ENCODE measurements at regions not wholly inside any gene's neighbourhood (a gene's known extent, or its start where the extent isn't known, plus 50 kb on each side); places are given as distances from the start of the nearest gene placed in this dataset.

DNA sequence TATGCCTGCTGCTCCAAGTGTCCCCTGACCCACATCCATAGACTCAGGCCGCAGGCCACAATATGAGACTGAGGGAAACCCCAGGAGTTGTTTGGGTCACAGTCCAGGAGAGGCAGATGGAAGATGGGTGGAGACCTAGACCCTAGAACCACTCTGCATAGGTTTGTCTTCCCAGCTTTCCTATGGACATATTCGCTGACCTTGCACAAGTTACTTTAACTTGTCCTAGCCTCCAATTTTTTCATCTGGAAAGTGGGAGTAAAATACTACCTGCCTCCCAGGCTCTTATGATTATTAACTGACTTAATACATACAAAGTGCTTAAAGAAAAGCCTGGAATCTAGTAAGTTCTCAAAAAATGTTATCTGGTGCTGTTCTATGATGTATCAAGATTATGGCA is 157.1 kb upstream of the IFNG-AS1 start:
- WGBS, 2 donors, result 92 to 95% methylated on average over 2 of the region's 2 CpGs
- TF ChIP-seq, protein P1, sequence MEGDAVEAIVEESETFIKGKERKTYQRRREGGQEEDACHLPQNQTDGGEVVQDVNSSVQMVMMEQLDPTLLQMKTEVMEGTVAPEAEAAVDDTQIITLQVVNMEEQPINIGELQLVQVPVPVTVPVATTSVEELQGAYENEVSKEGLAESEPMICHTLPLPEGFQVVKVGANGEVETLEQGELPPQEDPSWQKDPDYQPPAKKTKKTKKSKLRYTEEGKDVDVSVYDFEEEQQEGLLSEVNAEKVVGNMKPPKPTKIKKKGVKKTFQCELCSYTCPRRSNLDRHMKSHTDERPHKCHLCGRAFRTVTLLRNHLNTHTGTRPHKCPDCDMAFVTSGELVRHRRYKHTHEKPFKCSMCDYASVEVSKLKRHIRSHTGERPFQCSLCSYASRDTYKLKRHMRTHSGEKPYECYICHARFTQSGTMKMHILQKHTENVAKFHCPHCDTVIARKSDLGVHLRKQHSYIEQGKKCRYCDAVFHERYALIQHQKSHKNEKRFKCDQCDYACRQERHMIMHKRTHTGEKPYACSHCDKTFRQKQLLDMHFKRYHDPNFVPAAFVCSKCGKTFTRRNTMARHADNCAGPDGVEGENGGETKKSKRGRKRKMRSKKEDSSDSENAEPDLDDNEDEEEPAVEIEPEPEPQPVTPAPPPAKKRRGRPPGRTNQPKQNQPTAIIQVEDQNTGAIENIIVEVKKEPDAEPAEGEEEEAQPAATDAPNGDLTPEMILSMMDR (IDR thresholded peaks at IDR 0.05), result no peak
- TF ChIP-seq POLR2A (IDR thresholded peaks at IDR 0.05), result no peak
- intact Hi-C loops (cut with DNase I; ENCODE audit: low total_unique reads), result no loop called here
- no peak overlapping the region for H3K4me3 ChIP-seq (ENCODE audit: low read depth, poor library complexity, severe bottlenecking)
- DNase-seq (ENCODE audit: low spot score in 2 of 2), result no peak

DNA sequence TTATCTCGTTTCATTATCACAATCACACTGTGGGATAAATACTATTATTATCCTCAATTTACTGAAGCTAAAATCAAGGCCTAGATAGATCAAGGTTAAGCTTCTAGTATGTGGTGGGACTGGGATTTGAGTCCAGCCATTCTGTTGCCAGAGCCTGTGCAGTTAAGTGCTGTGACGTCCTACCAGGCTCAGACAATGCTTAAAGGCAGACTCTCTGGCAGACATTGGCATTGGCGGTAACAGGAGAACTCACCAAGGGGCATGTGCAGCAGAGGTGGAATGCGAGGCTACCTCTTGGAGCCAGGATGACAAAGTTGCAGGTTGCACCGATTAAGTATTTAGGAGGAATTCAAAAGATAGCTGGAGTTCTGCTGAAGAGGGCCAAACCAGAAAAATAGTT is 155.6 kb upstream of the IFNG-AS1 start:
- no peak overlapping the region for H3K4me3 ChIP-seq (ENCODE audit: low read depth, poor library complexity, severe bottlenecking)
- WGBS, 2 donors, result 75 to 83% methylated on average over 5 of the region's 5 CpGs
- TF ChIP-seq, protein P1 (IDR thresholded peaks at IDR 0.05), result no peak
- no peak for TF ChIP-seq POLR2A (IDR thresholded peaks at IDR 0.05)
- no peak for DNase-seq (ENCODE audit: low spot score in 2 of 2)
- intact Hi-C loops (cut with DNase I; ENCODE audit: low total_unique reads), result no loop called here

DNA sequence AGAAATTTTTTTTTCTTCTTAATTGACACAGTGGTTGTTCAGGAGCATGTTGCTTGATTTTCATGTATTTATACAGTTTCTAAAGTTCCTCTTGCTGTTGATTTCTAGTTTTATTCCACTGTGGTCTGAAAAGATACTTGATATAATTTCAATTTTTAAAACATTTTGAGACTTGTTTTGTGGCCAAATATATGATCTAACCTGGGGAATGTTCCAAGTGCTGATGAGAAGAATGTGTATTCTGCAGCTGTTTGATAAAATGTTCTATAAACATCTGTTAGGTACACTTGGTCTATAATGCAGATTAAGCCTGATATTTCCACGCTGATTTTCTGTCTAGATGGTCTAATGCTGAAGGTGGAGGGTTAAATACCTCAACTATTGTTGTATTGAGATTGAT is 151.4 kb upstream of the IFNG-AS1 start:
- intact Hi-C loops (cut with DNase I; ENCODE audit: low total_unique reads), result no loop called here
- no peak for DNase-seq (ENCODE audit: low spot score in 2 of 2)
- 67 to 79% methylated on average over 1 of the region's 1 CpG for WGBS, 2 donors
- TF ChIP-seq POLR2A (IDR thresholded peaks at IDR 0.05), result no peak
- TF ChIP-seq, protein P1 (IDR thresholded peaks at IDR 0.05), result no peak
- no peak overlapping the region for H3K4me3 ChIP-seq (ENCODE audit: low read depth, poor library complexity, severe bottlenecking)

DNA sequence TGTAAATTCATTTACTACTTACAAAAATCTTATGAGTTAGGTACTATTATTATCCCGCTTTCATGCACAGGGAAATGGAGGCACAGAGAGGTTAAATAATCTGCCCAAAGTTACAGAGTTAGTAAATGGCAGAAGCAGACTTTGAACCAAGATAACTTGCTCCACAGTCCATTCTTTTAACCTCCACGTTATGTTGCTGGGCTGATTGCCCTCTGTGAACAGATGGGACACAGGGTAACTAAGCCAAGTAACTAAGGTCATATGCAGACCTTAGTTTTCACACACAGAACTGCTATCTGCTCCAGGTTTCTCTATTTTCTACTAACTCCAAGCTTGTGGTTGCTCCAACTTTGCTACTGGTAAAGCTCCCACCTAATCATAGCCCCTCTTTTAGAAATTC is 147.1 kb upstream of the IFNG-AS1 start:
- TF ChIP-seq, protein P1 (IDR thresholded peaks at IDR 0.05), result no peak
- TF ChIP-seq POLR2A (IDR thresholded peaks at IDR 0.05), result no peak
- intact Hi-C loops (cut with DNase I; ENCODE audit: low total_unique reads), result no loop called here
- WGBS, 2 donors, result 73 to 80% methylated on average over 2 of the region's 2 CpGs
- DNase-seq (ENCODE audit: low spot score in 2 of 2), result no peak
- no peak overlapping the region for H3K4me3 ChIP-seq (ENCODE audit: low read depth, poor library complexity, severe bottlenecking)

DNA sequence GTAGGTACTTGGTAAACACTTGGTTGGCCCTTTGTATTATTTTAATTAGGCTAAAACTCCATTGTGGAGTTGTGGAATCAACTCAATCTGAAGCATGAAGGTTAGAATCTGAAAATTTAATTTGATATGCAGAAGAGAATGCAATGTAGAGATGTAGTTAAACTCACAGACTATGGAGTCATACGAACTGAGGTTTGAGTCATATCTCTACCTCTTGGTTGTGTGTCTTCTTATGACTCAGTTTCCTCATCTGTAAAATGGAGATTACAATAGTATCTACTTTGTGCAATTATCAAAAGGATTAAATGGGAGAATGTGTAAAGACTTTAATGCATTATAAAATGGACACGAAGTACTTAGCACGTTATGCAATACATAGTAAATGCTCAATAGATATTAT is 146.0 kb upstream of the IFNG-AS1 start:
- DNase-seq (ENCODE audit: low spot score in 2 of 2), result no peak
- H3K4me3 ChIP-seq (ENCODE audit: low read depth, poor library complexity, severe bottlenecking), result no peak overlapping the region
- 60 to 69% methylated on average over 3 of the region's 3 CpGs for WGBS, 2 donors
- intact Hi-C loops (cut with DNase I; ENCODE audit: low total_unique reads), result no loop called here
- TF ChIP-seq, protein P1 (IDR thresholded peaks at IDR 0.05), result no peak
- no peak for TF ChIP-seq POLR2A (IDR thresholded peaks at IDR 0.05)

DNA sequence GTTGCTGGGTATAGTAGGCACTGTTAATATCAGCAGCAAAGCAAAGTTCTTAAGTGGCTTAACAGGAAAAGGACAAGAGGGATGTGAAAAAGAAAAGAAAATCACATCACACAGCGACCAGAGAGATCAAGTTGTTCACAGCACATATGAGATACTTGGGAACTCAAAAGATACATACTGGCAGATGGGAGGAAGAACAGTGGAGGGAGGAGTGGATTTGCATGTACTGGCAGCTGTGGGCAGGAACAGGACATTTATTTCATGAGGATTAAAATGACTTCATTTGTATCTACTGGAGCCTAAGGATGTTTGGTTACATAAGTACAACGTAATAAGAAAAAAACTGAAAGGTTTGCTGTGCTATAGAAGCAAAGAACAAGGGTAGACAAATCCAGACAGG is 136.5 kb upstream of the IFNG-AS1 start:
- DNase-seq (ENCODE audit: low spot score in 2 of 2), result no peak
- TF ChIP-seq, protein P1 (IDR thresholded peaks at IDR 0.05), result no peak
- no peak for TF ChIP-seq POLR2A (IDR thresholded peaks at IDR 0.05)
- H3K4me3 ChIP-seq (ENCODE audit: low read depth, poor library complexity, severe bottlenecking), result no peak overlapping the region
- intact Hi-C loops (cut with DNase I; ENCODE audit: low total_unique reads), result no loop called here
- WGBS, 2 donors, result 37 to 45% methylated on average over 2 of the region's 2 CpGs
